Thyroid gland (tissue), 4 donors: ENCODE measurements at regions not wholly inside any gene's neighbourhood (a gene's known extent, or its start where the extent isn't known, plus 50 kb on each side); places are given as distances from the start of the nearest gene placed in this dataset.

Source experiments
- CTCF ChIP-seq, 6 experiments: fragments of 200-600 bp in 3 of 6; fragments of 450-650 bp in 3 of 6; sonication (generic) in 3 of 6; IDR thresholded peaks; one replicate each; pipeline ENCODE4 v1.5.1; 2016 to 2019; ENCODE audit warnings: antibody characterized with exemption in 6 of 6, mild to moderate bottlenecking in 2 of 6, inconsistent platforms in 1 of 6, moderate library complexity in 1 of 6
- POLR2A ChIP-seq, 2 donors: fragments of 450-650 bp; IDR thresholded peaks; one replicate each; pipeline ENCODE4 v1.6.1; 2017; ENCODE audit warnings: antibody characterized with exemption in 2 of 2, mild to moderate bottlenecking in 2 of 2, moderate library complexity in 1 of 2

GRCh38 chr6:86502497-86502896, 434.8 kb upstream of the HTR1E start:
- TF ChIP-seq CTCF (IDR thresholded peaks at IDR 0.05) (no peak), POLR2A (IDR thresholded peaks at IDR 0.05) (no peak)
